Head of caudate nucleus (tissue), 42 donors: ENCODE measurements at regions not wholly inside any gene's neighbourhood (a gene's known extent, or its start where the extent isn't known, plus 50 kb on each side); places are given as distances from the start of the nearest gene placed in this dataset.
"Not testable (repeated sequence)": the region's sequence is repeated elsewhere in the genome, so short reads cannot be mapped to it uniquely, and the experiment has no call there.

Experiments
- DNase-seq, 42 donors: peaks; one replicate each; pipeline versions ENCODE4 v3.0.0 to v3.0.0-alpha.2; 2020 to 2021; ENCODE audit warnings: mixed read lengths in 7 of 42
- intact Hi-C: fragments of 100-400 bp; cut with DNase I; formaldehyde crosslinking; loops from one replicate; pipeline ENCODE4 v1.15.0; 2022

DNA sequence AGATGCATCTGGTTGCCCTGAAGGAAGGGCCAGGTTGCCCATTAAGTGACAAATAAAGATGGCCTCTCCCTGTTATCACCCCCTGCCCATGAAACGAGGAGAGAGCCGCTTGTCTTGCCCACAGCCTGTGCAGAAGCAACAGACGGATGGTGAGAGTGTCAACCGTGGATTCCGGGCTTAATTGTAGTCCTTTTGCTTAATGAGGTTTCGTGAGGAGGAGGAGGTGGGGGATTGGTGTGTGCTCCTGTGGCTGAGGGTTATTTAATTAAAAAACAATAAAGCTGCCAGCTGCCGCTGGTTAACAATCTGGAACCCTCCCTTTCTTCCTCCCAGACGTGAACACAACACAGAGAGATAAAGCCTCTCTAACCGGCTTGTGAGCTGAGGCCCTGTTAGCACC is 188.0 kb upstream of the PARD3B start:
- intact Hi-C loops: no loop called here
- DNase-seq: no peak

- intact Hi-C loops: no loop called here
- no peak for DNase-seq
Measured at GRCh38 chr2:204359076-204359475, 186.2 kb upstream of the PARD3B start.

DNA sequence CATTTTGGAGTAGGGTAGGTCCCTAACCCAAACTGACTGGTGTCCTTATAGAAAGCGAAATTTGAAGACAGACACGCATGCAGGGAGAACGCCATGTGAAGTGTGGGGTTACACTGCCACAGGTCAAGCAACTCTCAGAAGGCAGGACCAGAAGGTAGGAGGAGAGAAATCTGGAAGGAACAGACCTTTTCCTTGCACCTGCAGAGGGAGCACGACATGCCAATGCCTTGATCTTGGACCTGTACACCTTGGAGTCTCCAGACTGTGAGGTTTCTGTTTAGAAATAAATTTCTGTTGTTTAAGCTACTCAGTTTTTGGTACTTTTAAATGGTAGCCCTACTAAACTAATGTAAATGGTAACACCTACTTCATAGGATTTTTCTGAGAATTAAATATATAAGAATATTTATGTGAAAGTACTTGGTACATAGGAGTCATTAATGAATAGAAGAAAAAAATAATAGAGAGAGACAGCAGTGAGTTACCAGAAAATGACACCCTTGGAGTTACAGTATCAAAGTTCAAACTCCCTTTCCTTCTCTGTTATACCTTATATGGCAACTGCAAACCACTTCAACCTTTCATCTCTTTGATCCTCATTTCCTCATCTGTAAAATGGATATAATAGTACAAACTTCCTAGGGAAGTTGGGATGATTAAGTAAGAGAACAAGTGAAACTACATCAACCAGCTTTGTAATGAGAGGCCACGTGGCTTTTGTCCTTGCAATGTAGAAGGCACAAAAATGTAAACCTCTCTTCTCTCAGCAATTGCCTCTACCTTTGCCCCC is 184.9 kb upstream of the PARD3B start:
- intact Hi-C loops: no loop called here
- DNase-seq: no peak

GRCh38 chr2:204361738-204362137 is 183.5 kb upstream of the PARD3B start:
- no peak for DNase-seq
- intact Hi-C loops: no loop called here

DNA sequence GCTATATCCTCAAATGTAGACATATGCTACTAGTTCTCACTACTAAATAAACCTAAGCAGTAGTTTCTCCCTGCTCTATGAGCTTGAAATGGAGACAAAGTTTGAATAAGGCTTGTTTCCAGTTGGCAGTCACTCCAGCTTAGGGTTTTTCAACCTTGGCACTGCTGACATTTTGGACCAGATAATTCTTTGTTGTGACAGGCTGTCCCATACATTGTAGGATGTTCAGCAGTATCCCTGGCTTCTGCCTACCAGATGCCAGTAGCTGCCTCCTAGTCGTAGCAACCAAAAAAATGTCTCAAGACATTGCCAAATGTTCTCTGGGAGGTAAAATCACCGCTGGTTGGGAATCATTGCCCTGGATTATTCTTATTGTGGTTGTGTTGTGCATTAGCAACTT is 182.7 kb upstream of the PARD3B start:
- no peak for DNase-seq
- intact Hi-C loops: no loop called here

GRCh38 chr2:204363513-204363912 is 181.8 kb upstream of the PARD3B start:
- intact Hi-C loops: no loop called here
- DNase-seq: no peak

- DNase-seq: no peak
- intact Hi-C loops: no loop called here
Measured at GRCh38 chr2:204364860-204365535, 180.3 kb upstream of the PARD3B start.

- intact Hi-C loops: no loop called here
- peak in 1 of 42 donors; percentile 35 for DNase-seq
Measured at GRCh38 chr2:204365811-204366210, 179.5 kb upstream of the PARD3B start.

- intact Hi-C loops: no loop called here
- no peak for DNase-seq
Measured at GRCh38 chr2:204367466-204367865, 177.8 kb upstream of the PARD3B start.

DNA sequence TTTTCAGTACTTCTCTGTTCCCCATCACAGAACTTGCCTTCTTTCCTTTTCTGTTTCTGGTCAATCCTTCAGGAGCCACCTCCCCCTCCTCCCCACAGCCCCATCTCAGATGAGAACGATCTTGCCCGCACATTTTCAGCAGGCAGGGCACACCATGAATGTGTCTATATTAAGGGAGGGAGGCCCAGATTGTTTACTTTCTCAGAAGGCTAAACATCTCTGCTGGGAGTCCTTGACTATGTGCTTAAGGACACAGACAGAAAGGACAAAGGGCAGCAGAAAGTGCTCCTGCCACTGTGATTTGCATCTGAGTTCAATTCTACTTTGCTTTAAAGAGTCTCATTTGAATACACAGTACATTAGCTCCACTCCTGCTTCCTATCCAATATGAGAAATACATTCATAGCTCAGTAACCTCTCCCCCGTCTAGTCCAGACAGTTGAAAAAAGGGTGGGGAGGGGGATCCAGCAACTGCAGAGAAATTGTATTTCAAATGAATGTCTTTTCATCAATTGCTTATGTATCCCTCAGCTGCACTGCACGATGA is 175.0 kb upstream of the PARD3B start:
- no peak for DNase-seq
- intact Hi-C loops: no loop called here

DNA sequence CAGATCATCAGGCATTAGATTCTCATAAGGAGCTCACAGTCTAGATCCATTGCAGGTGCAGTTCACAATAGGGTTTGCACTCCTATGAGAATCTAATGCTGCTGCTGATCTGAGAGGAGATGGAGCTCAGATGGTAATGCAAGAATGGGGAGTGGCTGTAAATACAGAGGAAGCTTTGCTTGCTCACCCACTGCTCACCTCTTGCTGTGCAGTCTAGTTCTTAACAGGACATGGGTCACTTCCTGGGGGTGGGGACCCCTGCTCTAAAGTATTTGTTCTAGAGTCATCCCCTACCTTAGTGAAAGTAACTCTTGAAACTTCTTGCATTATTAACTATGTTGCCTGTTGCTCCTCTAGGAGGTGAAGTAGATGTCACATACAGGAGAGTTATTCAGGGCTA is 171.3 kb upstream of the PARD3B start:
- no peak for DNase-seq
- intact Hi-C loops: no loop called here

DNA sequence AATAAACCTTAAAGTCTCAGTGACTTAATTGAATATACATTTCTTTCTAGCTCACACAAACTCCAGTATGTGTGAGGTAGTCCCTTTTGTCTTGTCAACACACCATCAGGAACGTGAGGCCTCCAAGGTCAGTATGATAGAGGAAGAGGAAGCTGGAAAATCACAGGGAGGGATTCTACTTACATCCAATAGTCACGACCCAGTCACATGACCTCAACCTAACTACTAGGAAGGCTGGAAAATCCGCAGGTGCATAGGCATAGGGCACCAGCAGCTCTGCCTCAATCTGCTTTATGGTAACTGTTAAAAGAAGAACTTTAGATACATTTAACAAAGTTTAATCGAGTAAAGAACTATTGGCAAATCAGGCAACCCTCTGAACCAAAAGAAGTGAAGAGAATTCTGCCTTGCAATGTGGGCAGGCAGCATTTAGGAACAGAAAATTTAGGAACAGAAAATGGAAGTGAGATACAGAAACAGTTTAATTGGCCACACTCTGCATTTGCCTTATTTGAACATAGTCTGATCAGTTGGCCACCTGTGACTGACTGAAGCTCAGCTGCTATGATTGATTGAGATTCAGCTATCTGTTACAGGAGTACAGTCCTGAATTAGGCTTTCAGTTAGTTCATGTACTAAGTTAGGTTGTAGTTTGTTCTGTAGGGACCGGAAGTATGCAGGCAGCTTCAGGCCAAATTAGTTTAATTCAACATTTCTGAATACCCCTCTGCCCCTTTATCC is 165.0 kb upstream of the PARD3B start:
- intact Hi-C loops: no loop called here
- DNase-seq: no peak

DNA sequence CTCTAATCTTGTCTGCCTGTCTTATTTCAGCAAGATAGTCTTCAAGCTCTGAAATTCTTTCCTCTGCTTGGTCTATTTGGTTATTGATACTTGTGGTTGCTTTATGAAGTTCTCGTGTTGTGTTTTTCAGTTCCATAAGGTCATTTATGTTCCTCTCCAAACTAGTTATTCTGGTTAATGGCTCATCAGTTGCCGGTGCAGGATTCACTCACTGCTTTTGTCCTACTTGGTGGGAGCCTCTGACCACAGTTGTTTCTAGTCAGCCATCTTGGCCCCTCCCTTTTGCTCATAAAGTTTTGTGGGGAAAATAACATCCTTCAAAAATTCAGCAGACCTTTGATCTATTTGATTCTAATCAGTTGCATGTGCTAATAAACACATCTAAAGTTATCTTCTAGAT is 158.6 kb upstream of the PARD3B start:
- intact Hi-C loops: no loop called here
- no peak for DNase-seq

- intact Hi-C loops: no loop called here
- no peak for DNase-seq
Measured at GRCh38 chr2:204389120-204389519, 156.2 kb upstream of the PARD3B start.

- no peak for DNase-seq
- intact Hi-C loops: no loop called here
Measured at GRCh38 chr2:204389856-204390255, 155.4 kb upstream of the PARD3B start.

DNA sequence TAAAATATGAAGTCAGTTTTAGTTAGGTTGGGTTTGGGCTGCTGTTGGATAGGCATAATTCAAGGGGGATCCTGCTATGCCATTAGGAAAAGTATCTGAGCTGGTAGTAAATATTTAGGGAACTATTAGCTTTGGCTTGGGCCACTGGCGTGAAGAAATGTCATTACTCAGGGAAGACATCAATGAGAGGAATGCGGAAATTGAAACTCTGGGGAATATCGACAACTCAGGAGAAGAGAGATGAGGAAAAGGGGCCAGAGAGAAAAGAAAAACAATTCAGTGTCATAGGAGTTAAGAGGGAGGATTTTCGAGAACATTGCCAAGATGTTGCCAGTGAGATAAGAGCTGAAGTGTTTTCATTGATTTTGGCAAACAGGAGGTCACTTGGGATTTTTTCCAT is 149.7 kb upstream of the PARD3B start:
- intact Hi-C loops: no loop called here
- DNase-seq: no peak

DNA sequence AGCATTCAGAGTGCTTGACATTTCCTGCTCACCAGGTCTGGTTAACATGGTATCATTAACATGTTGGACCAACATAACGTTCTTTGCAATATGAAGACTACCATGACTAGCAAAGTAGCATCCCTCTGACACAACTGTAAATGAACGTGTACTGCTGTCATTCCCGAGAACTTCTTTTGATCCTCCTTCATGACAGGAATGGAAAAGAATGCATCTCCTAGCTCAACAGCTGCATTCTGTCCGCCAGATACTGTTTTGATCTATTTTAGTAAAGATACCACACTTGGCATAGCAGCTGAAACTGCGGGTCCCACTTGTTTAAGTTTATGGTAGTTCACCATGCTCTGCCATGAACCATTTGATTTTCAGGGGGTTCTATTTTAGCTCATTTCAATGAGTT is 144.2 kb upstream of the PARD3B start:
- no peak for DNase-seq
- intact Hi-C loops: no loop called here

GRCh38 chr2:204407204-204408014 is 137.9 kb upstream of the PARD3B start:
- intact Hi-C loops: no loop called here
- no peak for DNase-seq

DNA sequence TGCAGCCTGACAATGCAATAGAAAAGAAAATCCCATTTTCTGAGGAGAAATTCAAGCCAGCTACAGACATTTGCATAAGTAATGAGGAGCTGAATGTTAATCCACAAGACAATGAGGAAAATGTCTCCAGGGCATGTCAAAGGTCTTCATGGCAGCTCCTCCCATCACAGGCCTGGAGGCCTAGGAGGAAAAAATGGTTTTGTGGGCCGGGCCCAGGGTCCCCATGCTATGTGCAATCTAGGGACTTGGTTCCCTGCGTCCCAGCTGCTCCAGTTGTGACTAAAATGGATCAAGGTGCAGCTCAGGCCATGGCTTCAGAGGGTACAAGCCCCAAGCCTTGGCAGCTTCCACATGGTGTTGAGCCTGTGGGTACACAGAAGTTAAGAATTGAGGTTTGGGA is 132.5 kb upstream of the PARD3B start:
- DNase-seq, intact Hi-C loops: not testable (repeated sequence)
